ENCODE measurements at regions not wholly inside any gene's neighbourhood (a gene's known extent, or its start where the extent isn't known, plus 50 kb on each side); places are given as distances from the start of the nearest gene placed in this dataset.

DNA sequence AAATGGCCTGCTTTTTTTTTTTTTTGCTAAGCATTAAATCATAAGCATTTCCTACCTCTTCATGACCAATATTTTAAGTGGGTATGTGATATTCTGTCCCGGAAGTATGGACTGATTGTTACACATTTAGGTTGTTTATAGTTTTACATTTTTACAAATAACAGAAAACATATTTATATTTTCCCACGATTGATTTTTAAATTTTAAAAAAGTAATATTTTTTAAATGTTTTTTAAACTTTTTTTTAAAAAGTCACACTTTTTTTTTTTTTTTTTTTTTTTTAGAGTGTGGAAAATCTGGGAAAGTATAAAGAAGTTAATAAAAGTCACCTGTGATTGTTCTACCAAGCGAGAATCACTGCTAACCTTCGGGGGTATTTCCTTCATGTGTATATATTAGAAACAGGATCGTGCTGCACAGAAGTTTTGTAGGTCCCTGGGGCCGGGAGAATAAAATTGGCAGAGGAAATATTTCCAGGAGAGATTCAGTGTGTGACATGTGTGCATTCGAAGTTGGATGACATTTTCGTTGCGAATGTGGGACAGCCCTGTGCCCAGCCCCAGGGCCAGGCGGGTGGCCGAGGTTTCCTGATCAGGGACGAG is 173.1 kb downstream of the CDC5L start:
- ATAC-seq (no peak), DNase-seq (no peak)

DNA sequence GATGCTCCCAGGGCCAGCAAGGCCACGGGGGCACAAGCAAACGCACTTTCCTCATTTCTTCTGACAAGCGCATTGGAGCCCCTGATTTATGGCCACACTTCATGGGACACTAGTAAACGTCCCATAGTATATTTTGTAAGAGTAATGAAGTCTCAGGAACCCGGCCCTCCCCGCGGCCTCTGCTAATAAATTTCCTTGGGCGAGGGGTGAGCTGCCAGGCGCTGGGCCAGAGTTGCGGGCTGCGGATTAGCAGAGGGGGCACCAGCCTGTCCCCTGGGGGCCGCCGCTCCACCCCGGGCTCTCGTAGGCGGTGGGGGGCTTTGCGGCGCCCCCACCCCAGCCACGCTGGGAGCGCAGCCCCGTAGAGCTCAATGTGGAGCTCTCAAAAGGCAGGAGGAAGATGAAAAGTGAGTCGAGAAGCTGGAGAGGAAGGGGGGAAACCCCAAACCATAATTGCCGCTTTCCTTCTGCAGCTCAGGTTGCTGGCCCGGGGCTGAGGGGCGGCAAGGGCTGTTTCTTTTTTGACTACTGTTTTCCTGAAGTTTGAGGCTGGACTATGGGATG is 173.6 kb downstream of the CDC5L start:
- peak; percentile 15 for DNase-seq
- ATAC-seq = peak; percentile 32

DNA sequence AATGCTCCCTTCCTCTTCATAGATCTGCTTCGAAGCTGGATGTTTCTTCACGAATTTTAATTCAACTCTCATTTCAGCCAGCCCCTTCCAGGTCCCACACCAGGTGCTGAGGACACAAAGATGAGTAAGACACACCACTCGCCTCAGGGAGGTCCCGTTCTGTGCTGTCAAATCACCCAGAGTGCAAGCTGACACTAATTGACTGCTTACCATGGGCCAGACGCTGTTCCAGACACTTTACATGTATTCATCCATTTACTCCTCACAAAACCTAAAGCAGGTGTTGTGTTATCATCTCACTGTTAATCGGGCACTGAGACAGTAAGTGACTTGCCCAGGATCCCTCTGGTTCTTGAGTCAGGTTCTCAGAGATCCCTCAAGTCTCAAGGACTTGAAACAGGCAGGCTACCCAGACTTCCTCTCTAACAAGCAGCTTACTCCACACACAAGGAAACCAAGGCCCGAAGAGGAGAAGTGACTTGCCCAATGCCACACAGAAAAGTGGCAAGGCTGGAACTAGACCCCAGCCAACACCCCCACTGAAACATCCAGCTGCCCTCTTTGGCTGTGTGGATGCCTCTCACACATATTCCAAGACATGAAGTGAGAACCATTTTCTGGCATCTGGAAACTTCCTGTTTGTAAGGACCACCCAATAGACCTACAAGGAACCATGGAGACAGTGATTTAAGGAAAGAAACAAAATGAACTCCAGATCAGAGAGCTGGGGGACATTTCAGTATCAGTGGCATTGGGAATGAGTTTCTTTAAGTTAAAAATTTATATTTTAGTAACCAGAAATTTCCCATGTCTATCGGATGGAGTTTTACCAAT is 174.5 kb downstream of the CDC5L start:
- DNase-seq (peak; percentile 7), ATAC-seq (peak; percentile 47)

DNA sequence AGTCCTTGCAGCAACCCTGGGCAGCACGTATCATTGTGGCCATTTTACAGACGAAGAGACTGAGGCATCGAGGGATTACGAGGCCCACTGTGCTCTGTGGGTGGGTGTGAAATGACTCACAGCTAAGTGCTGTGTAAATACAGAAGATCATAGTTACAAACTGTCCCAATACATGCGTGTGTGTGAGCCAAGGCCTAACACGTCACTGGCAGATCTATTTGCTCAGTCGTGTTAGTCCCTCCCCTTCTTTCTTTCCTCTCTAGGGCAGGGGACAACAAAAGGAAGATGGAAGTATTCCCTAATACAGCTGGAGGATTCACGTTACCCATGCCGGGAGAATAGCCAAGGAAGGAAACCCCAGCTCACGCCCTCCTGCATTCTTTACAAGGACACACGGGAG is 175.9 kb downstream of the CDC5L start:
- no peak for DNase-seq

DNA sequence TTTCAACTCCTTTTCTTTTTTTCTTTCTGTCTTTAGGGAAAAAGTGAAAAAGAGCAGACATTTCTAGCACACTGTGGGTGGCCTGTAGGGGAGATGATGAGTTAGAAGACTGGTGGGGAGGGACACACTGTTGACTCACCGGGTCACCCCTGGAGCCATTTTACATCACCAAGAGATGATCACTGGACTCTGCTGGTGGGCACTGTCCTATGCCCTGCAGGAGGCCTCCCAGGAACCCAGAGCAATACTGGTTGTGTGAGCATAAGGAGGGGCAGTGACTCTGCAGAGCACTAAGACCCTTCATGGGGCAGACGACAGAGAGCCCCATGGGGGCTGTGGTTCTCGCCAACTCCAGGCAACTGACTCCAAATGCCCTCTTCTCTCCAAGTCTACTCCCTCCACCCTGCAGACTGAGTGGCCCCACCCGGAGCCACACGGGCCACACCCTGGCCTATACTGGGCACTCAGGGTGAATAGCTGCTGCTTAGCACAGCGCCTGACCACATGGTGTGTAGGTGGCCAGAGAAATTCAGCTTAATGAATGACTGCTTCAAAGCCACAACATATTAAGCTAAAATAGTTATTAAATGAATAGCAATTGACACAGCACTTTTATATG is 177.5 kb downstream of the CDC5L start:
- DNase-seq = no peak
- ATAC-seq = no peak

More for the DNA sequence above, 175.9 kb downstream of the CDC5L start:
- ATAC-seq = no peak

DNA sequence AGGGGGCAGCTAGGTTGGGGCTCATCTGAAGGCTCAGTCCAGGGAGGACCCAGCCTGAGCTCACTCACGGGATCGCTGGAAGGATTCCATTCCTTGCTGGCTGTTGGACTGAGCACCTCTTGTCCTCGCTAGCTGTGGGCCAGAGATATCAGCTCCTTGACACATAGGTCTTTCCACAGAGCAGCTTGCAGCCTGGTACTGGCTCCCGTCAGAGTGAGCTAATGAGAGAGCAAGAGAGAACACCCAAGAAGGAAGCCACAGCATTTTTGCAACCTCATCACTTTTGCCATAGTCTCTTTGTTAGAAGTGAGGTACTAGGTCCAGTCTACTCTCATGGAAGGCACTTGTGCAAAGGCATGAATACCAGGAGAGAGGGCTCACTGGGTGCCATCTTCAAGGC is 179.9 kb downstream of the CDC5L start:
- ATAC-seq (no peak), DNase-seq (no peak)

DNA sequence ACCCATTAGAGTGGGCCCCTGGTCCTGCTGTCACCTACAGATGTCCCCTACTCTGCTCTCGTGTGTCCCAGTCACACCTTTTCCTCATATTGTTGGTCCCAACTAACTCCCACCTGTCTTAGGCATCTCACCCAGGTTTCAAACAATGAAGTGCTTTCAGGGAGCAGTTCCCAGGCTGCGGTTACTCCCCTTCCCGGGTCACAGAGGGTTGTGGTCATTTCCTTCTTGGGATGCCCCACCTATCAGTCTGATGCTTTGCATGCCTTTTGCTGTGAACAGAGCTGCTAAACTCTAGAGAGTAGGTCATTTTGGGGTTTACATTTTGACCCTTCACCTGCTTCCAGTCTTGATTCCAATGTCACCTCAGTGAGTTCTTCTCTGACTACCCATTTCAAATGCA is 181.6 kb downstream of the CDC5L start:
- ATAC-seq (no peak), DNase-seq (no peak)

DNA sequence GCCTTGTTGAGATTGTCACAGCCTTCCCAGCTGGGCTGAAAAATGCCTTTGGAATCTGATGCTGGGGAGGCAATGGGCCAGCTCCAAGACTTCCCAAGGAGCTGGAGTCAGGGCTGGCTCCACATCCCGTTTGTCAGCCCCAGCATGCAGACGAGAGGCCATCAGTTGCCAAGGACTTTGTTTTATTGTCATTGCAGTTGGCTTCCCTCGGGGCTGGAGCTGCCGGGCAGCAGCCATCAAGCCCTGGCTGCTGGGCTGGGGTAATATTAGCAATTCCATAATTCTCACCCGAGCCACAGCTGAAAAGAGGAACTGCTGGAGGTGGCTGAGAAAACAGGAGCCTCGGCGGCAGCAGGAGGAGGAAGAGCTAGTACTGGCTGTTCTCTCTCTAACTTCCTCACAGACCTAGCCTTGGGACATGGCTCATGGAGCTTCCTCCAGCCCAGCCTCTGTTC is 182.5 kb downstream of the CDC5L start:
- no peak for ATAC-seq
- no peak for DNase-seq

DNA sequence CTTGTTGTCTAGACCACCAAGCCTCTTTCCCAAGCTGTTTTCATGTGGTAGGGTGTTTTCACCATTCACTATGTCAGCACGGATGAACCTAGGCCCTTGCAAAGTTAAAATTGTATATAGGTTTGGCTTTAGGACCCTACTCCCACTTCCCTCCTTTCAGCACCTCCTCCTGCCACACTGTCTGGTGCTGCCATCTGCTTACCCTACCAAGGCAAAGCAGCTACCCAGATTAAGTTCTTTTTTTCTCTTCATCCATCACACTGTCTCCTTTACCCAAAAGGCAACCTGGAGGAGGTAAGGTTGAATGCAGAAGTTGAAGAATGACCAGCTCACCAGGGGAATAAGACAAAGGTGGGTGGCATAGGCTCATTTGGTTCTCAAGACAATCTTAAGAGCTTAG is 184.0 kb downstream of the CDC5L start:
- no peak for ATAC-seq
- no peak for DNase-seq

DNA sequence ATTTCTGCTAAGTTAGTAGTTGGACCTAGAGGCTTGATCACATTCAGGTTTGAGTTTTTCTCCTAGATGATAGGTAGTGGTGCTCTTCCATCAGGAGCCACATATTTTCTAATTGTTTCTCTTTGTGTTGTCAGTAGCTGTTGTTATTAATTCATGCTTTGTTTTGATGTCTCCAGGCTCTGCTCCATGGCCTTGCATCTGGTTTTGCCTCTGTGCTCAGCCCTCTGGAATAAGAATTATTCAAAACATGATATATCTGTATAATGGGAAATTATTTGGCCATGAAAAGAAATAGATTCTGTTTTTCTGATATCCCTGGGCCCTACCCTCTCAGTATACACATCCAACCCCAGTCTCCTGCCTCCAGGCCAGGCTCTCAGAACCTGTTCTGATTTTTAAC is 184.8 kb downstream of the CDC5L start:
- DNase-seq = no peak
- no peak for ATAC-seq

DNA sequence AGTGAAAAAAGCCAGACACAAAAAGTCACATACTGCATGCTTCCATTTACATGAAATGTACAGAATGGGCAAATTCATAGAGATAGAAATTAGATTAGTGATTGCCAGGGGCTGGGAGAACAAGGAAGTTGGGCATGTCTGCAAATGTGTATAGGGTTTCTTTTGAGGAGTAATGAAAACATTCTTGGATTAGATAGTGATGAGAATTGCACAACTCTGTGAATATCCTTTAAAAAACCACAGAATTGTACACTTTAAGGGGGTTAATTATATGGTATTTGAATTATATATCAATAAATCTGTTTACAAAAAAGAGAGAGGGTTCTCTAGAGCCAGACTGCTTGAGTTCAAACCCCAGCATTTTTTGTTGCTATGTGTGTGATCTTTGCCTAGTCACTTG is 188.1 kb downstream of the CDC5L start:
- DNase-seq (no peak), ATAC-seq (no peak)

DNA sequence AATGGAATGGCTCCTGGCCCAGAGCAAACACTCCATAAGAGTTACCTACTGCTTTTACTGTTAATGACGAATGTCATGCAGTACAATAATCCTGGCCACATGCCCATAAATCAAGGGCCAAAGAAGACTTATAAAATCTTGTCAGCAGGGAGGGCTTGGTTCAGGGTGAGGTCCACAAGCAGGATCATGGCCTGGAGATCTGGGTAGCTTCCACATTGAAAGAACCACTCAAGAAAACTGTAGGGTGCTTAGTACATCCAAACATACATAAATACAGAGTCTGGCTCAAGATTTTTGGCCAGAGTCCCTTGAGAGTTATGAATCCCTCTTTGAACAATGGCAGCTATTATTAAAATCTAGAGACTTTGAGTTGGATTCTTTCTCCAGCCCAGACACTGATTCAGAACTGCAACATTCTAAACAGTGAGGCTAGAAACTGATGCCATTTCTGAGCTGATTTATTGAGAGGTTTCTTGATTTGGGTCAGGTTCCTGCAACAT is 188.7 kb downstream of the CDC5L start:
- no peak for ATAC-seq

DNA sequence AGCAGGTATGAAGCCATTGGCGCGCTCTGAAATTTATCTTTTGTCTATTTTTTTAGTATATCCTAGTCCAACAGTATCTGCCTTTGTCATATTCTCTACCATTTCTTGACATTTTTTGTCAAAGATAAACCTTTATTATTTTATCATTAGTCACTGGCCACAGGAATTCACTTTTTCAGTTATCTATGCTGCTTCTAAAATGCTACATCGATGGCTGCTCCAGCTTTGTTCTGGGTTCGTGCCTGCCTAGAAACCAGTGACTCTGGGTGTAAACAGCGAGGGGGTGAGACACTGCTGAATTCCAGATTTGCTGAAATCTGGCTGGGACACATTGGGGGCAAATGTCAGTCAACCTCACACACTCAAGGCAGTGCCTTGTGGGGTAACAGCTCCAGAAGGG is 193.4 kb downstream of the CDC5L start:
- no peak for ATAC-seq
- DNase-seq = no peak

More for the DNA sequence above, 188.7 kb downstream of the CDC5L start:
- DNase-seq = no peak

DNA sequence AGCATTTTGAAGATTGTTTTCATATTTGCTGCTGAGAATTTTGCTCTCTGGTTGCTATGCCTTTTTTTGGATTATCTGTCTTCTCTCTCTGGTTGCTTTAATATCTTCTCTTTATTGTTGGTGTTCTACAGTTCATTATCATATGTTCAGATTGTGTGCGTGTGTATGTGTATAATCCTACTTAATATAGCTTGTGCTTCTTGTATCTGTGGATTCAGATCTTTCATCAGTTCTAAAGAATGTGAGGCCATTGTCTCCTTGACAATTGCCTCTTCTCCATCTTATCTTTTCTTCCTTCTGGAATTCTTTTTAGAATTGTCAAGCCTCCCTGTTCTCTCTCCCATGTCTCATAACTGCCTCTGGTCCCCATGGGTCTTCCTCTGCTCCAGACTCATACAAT is 195.4 kb downstream of the CDC5L start:
- DNase-seq (no peak), ATAC-seq (no peak)

DNA sequence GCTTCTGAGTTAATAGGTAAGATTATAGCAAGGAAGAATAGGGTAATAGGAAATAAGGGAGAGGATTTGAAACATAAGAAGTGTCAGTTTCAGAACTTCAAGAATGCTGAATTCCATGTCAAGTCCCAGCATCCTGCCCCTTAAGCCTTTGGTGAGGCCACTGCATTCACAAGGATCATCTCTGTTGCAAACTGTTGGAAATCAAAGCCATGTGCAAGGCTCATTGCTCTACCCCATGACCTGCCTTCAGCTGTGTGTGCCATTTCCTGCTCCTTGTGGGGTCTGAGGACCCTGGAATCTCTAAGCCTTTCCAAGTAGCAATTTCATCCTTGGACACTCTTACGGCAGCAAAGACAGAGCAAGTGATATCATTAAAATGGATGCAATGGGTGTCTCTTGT is 203.0 kb downstream of the CDC5L start:
- ATAC-seq = no peak
- no peak for DNase-seq

DNA sequence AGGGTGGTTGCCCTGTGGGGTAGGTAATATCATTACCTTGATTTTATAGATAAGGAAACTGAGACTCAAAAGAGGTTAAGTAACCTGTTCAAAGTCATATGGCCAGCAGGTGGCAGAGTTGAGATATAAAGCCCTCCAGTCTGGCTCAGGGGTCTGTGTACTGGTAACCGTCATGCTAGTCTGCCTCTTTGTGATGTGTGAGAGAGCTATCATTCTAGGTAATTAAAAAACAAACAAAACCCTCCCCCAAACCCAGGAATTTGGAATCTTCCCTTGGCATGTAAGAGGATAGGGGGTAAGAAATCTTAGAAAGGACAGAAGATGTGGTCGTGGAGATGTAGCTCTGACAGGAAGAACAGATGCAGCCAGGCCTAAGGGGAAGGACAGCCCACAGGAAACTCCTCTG is 206.0 kb downstream of the CDC5L start:
- DNase-seq (peak; percentile 78), ATAC-seq (peak; percentile 79)

DNA sequence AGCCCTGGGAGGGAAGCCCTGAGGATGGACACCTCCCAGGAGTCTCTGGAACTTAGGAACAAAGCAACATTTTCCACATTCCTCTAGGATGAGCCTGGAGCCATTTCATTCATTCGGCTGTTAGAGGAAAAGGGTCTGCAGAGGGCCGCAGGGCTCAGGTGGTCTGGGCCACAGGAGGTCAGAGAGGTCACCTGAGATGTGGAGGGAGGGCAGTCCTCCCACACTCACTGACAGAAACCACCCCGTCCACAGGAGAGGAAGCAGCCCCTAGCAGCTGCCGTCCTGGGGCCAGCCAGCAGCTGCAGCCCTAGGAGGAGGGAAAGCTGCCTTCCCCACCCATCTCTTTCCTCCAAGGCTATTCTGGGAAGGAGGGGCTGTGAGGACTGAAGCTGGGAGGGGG is 207.0 kb downstream of the CDC5L start:
- DNase-seq = no peak
- no peak for ATAC-seq

DNA sequence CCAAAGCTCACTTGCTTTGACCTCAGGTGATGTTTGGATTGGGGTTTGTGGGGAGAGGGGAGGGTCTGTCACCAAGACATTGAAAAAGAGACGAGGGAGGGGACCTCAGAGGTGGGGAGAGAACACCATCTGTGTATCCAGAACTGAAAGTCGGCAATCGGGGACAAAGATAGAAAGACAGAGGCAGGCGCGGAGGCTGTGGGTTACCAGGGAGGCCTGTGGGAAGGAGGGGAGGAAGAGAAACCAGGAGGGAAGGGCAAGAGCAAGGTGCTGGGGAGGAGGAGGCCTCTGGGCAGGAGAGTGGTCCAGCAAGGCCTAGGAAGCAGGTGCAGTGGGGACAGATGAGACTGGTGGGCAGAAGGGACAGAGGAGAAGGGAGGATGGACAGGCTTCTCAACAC is 211.2 kb downstream of the CDC5L start:
- ATAC-seq (no peak), DNase-seq (no peak)

DNA sequence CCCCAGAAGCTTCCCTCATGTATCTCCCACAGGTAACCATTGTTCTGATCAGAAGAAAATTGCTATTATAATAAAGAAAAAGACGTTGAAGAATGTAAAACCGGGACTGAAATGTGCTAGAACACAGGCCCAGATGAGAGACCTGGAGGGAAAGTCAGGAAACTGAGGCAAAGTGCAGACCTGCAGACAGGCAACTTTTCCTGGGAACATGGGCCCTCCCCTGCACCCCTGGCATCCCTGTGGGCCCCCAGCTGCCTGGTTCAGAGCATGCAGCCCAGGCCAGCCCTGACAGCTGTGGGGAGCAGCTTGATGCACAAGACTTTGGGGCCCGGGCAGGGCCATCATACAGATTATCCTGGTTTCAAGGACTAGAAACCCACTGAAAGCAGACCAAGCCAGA is 212.2 kb downstream of the CDC5L start:
- DNase-seq = no peak
- ATAC-seq = no peak

DNA sequence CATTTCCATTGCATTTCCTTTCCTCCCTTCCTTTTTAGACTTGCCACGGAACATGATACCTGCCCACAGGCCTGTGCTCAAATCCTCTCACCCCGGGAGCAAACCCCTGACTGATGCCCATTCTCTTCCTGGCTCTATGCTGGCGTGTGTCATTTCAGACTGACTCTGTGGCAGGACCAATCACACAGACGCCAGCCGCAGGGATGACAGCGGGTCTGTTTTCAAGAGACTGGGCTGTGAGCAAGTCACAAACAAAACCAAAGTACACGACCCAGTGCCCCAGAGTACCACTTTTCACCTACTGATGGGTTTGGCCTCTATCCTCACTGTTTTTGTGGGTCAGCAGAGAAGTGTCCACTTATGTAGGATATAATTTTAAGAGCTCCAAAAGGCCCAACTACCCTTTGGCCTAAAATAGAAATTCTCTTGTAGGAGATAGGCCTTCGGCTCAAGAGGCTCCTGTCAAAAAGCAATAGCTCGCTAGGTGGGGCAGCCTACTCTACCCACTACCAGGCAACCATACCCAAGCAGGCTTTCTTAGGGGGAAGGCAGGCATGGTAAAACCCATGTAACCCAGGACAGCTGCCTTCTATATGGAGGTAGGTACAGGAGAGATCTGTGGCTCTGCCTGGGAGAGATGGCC is 215.7 kb downstream of the CDC5L start:
- no peak for DNase-seq
- ATAC-seq = no peak

DNA sequence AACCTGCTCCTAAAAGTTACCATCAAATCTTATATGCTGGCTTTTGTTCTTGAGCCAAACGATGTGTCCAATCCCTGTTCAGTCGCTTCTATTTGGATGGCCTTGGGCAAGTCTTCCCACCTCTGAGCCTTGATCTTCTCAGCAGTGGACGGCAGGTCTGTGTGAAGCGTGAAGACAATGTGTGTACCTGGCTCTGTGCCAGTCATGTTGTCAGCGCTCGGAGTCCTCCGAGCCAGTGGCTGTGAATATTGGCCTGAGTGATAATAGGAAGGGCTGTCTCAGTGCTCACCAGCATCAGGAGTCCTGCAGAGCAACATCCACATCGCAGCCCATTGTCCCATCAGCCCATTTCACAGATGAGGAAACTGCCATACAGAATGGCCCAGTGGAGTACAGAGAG is 219.0 kb downstream of the CDC5L start:
- DNase-seq = no peak
- no peak for ATAC-seq

DNA sequence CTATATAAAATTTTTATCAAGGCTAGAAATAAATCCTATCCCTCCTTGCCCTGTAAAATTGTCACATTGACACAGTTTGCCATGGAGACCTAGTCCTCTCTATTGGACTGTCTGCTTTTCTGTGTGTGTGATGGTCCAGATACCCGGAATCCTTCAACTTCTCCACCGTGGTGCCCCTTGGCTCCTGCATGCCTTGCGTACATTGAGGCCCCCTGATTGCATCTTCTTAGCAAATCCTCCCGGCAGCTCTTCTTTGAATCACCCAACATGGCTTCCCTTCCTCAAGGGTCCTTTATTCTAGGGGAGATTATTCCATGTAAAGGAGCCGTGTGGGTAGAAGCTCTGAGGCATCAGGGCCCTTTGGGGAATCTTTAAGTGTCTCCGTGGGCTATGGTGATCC is 219.5 kb downstream of the CDC5L start:
- DNase-seq (no peak), ATAC-seq (no peak)

Data from stimulated activated naive CD8-positive, alpha-beta T cell treated with anti-CD3 and anti-CD28 coated beads, Interleukin-15, Interleukin-2, amounts not matched to agents 100 U/mL and 50 U/mL, for 24 hours (primary cell).